Endothelial cell of umbilical vein (primary cell): ENCODE measurements at regions not wholly inside any gene's neighbourhood (a gene's known extent, or its start where the extent isn't known, plus 50 kb on each side); places are given as distances from the start of the nearest gene placed in this dataset.

Experiments
- BruUV-seq: library from RNA; stranded (reverse); fragments of 400-500 nt; replicated peaks from 2 replicates; lab custom pipeline; 2021; lab: Mats Ljungman, UMichigan
- CTCF ChIA-PET: fragments of 300-600, 350-600 bp; sonication (Branson Sonifier 250); formaldehyde crosslinking; loops from one replicate; lab custom pipeline; 2021; ENCODE audit warnings: antibody characterized with exemption, inconsistent platforms; lab: Charles Lee
- POLR2A ChIA-PET: fragments of 300-600, 350-600 bp; sonication (Branson Sonifier 250); formaldehyde crosslinking; loops from one replicate; lab custom pipeline; 2021; ENCODE audit warnings: antibody characterized with exemption, inconsistent platforms; lab: Charles Lee
- DNase-seq: peaks from one replicate; pipeline ENCODE4 v3.0.0-alpha.2; 2011; ENCODE audit warnings: low read depth, low spot score
- FAIRE-seq: peaks from 2 replicates; lab custom pipeline; 2011; peaks lifted over from hg19 to GRCh38; lab: Jason Lieb, UNC
- H2AFZ ChIP-seq: 2 replicates; pipeline ENCODE4 v1.6.0; 2012; ENCODE audit warnings: low read depth, low read length, control low read depth, inconsistent platforms
- H3K27ac ChIP-seq: 2 replicates; pipeline ENCODE4 v1.5.1; 2011; ENCODE audit warnings: low read depth, mild to moderate bottlenecking, control low read depth, low read length, moderate library complexity; ENCODE audit not compliant: insufficient read depth
- H3K27me3 ChIP-seq, 2 experiments: 2 replicates each; pipeline versions ENCODE4 v1.6.0 to v1.6.1; 2011; ENCODE audit warnings: low read length in 2 of 2, mixed read lengths in 1 of 2; ENCODE audit not compliant: control insufficient read depth in 2 of 2, insufficient read depth in 2 of 2
- H3K36me3 ChIP-seq, 2 experiments: 2 replicates in 1 of 2; 3 replicates in 1 of 2; pipeline ENCODE4 v1.5.1; 2011; ENCODE audit warnings: low read length in 2 of 2, mild to moderate bottlenecking in 1 of 2, moderate library complexity in 1 of 2; ENCODE audit not compliant: control insufficient read depth in 2 of 2, insufficient read depth in 2 of 2; ENCODE audit errors: extremely low read depth in 1 of 2
- H3K4me1 ChIP-seq: 3 replicates; pipeline ENCODE4 v1.5.1; 2011; ENCODE audit warnings: mild to moderate bottlenecking, low read length; ENCODE audit not compliant: control insufficient read depth, insufficient read depth; ENCODE audit errors: extremely low read depth
- H3K4me2 ChIP-seq: 2 replicates; pipeline ENCODE4 v1.6.1; 2011; ENCODE audit warnings: low read length, control low read depth, mixed read lengths; ENCODE audit not compliant: insufficient read depth
- H3K4me3 ChIP-seq, 3 experiments: fragments of 200-600 bp in 1 of 3; sonication (generic), shearing (Covaris generic) in 1 of 3; replicated peaks in 1 of 3; 2 replicates each; pipeline ENCODE4 v1.5.1; 2011 to 2016; ENCODE audit warnings: control low read depth in 3 of 3, low read length in 3 of 3, mild to moderate bottlenecking in 2 of 3, inconsistent platforms in 1 of 3, low read depth in 1 of 3, moderate library complexity in 1 of 3; ENCODE audit not compliant: insufficient read depth in 1 of 3
- H3K79me2 ChIP-seq: 2 replicates; pipeline ENCODE4 v1.6.0; 2012; ENCODE audit warnings: low read length, inconsistent platforms; ENCODE audit not compliant: control insufficient read depth, insufficient read depth
- H3K9ac ChIP-seq: replicated peaks from 2 replicates; pipeline ENCODE3; 2011; ENCODE audit warnings: low read length, control low read depth; ENCODE audit not compliant: insufficient read depth; ENCODE audit errors: extremely low read depth
- H3K9me1 ChIP-seq: replicated peaks from 3 replicates; pipeline ENCODE4 v1.6.0; 2011; ENCODE audit warnings: mild to moderate bottlenecking, low read length; ENCODE audit not compliant: control insufficient read depth, insufficient read depth; ENCODE audit errors: extremely low read depth
- H3K9me3 ChIP-seq: replicated peaks from 2 replicates; pipeline ENCODE4 v1.5.1; 2012; ENCODE audit warnings: low read length, inconsistent platforms; ENCODE audit not compliant: control insufficient read depth, insufficient read depth
- H4K20me1 ChIP-seq: replicated peaks from 2 replicates; pipeline ENCODE3; 2011; ENCODE audit warnings: mild to moderate bottlenecking, low read length; ENCODE audit not compliant: control insufficient read depth, insufficient read depth; ENCODE audit errors: extremely low read depth
- CTCF ChIP-seq, 2 donors: IDR thresholded peaks; 1 replicate in 1 of 2; 2 replicates in 1 of 2; pipeline ENCODE4 v1.5.1; 2011; ENCODE audit warnings: low read length in 2 of 2, mild to moderate bottlenecking in 2 of 2, moderate library complexity in 2 of 2, control low read depth in 1 of 2, inconsistent platforms in 1 of 2, low read depth in 1 of 2; ENCODE audit not compliant: insufficient read depth in 1 of 2; ENCODE audit errors: extremely low read depth in 1 of 2
- EZH2 ChIP-seq: IDR thresholded peaks from 2 replicates; pipeline ENCODE4 v1.6.1; 2012; ENCODE audit warnings: borderline replicate concordance, low read depth, mild to moderate bottlenecking, moderate library complexity, low read length, inconsistent platforms; ENCODE audit not compliant: severe bottlenecking
- FOS ChIP-seq: IDR thresholded peaks from 2 replicates; pipeline ENCODE4 v1.6.1; 2011; ENCODE audit warnings: mild to moderate bottlenecking, low read length, moderate library complexity, borderline replicate concordance; ENCODE audit not compliant: insufficient read depth
- GATA2 ChIP-seq: IDR thresholded peaks from 2 replicates; pipeline ENCODE4 v1.7.0; 2011; ENCODE audit warnings: low read depth, mild to moderate bottlenecking, moderate library complexity, mixed read lengths, low read length; ENCODE audit not compliant: insufficient read length, insufficient read depth
- JUN ChIP-seq: IDR thresholded peaks from 2 replicates; pipeline ENCODE4 v1.6.1; 2011; ENCODE audit warnings: borderline replicate concordance, low read depth; ENCODE audit not compliant: insufficient read length, insufficient read depth
- MAX ChIP-seq: IDR thresholded peaks from 2 replicates; pipeline ENCODE4 v1.6.1; 2011; ENCODE audit not compliant: insufficient read depth, insufficient read length
- MYC ChIP-seq: IDR thresholded peaks from one replicate; pipeline ENCODE4 v1.6.1; 2011; ENCODE audit warnings: mild to moderate bottlenecking, low read depth, low read length
- POLR2A ChIP-seq: IDR thresholded peaks from 2 replicates; pipeline ENCODE4 v1.6.1; 2012; ENCODE audit warnings: low read depth, mild to moderate bottlenecking, control low read depth, low read length
- POLR2AphosphoS5 ChIP-seq: IDR thresholded peaks from 2 replicates; pipeline ENCODE4 v1.6.1; 2012; ENCODE audit warnings: low read depth, mild to moderate bottlenecking, control low read depth, low read length, moderate library complexity; ENCODE audit not compliant: insufficient read depth
- dilution Hi-C: fragments of 300-500 bp; cut with MboI; formaldehyde crosslinking; loops from one replicate; pipeline ENCODE4 v1.15.0; 2019; ENCODE audit warnings: low sequenced_read_pairs; ENCODE audit not compliant: extremely low pct_ligation_motif_present
- intact Hi-C: fragments of 100-400 bp; cut with micrococcal nuclease; formaldehyde crosslinking; loops from one replicate; pipeline ENCODE4 v1.10.0; 2022

GRCh38 chr20:48547664-48548063, 280.1 kb downstream of the PREX1 start:
- no peak overlapping the region for H2AFZ ChIP-seq

More at GRCh38 chr20:48547664-48548063, 280.1 kb downstream of the PREX1 start:
- Histone ChIP-seq H3K4me1 (no peaks in the 10 kb centered on the region), H3K4me2 (no peak overlapping the region), H3K9me3 (no peaks in the 10 kb centered on the region), H3K79me2 (no peaks in the 10 kb centered on the region), H3K36me3 (no peaks in the 10 kb centered on the region), H4K20me1 (no peaks in the 10 kb centered on the region), H3K4me3 (no peak overlapping the region), H3K9me1 (no peaks in the 10 kb centered on the region), H3K9ac (no peak overlapping the region), H3K27ac (no peak overlapping the region), H3K27me3 (no peaks in the 10 kb centered on the region)
- BruUV-seq, result no TSS peak
- dilution Hi-C loops (no loop called here), intact Hi-C loops (no loop called here)
- TF ChIP-seq MYC (no peak), GATA2 (no peak), EZH2 (no peak), JUN (no peak), FOS (no peak), POLR2A (no peak), CTCF (IDR thresholded peaks at IDR 0.05; ENCODE audit: extremely low read depth in 1 of 2, insufficient read depth in 1 of 2, low read depth in 1 of 2, low read length in 2 of 2) (no peak), POLR2AphosphoS5 (no peak), MAX (no peak)
- no peak for DNase-seq
- POLR2A ChIA-PET, result no interaction called here
- FAIRE-seq, result no peak
- CTCF ChIA-PET, result no interaction called here
